MM.1S (cell line): ENCODE measurements at regions not wholly inside any gene's neighbourhood (a gene's known extent, or its start where the extent isn't known, plus 50 kb on each side); places are given as distances from the start of the nearest gene placed in this dataset.

Experiments used
- DNase-seq: peaks from one replicate; pipeline ENCODE4 v3.0.0-alpha.2; 2015
- H2AFZ ChIP-seq: fragments of 300-600 bp; sonication (generic); 2 replicates; pipeline ENCODE4 v1.6.0; 2016; ENCODE audit warnings: antibody characterized with exemption, low read length
- H3F3A ChIP-seq: fragments of 300-600 bp; sonication (generic); 2 replicates; pipeline ENCODE4 v1.6.1; 2016; ENCODE audit warnings: mild to moderate bottlenecking, antibody characterized with exemption, low read length, moderate library complexity, mixed read lengths; ENCODE audit not compliant: insufficient read depth
- H3K27ac ChIP-seq: fragments of 300-600 bp; sonication (generic); 2 replicates; pipeline ENCODE4 v1.5.1; 2016; ENCODE audit warnings: mild to moderate bottlenecking, low read length
- H3K27me3 ChIP-seq: fragments of 300-600 bp; sonication (generic); replicated peaks from 2 replicates; pipeline ENCODE4 v1.6.0; 2016; ENCODE audit warnings: low read length; ENCODE audit not compliant: insufficient read depth
- H3K36me3 ChIP-seq: fragments of 300-600 bp; sonication (generic); replicated peaks from 2 replicates; pipeline ENCODE4 v1.6.1; 2016; ENCODE audit warnings: mild to moderate bottlenecking, low read length, mixed read lengths; ENCODE audit not compliant: insufficient read depth
- H3K4me1 ChIP-seq: fragments of 300-600 bp; sonication (generic); 2 replicates; pipeline ENCODE4 v1.6.1; 2016; ENCODE audit warnings: low read length, mixed read lengths
- H3K4me2 ChIP-seq: fragments of 300-600 bp; sonication (generic); 2 replicates; pipeline ENCODE4 v1.6.0; 2016; ENCODE audit warnings: low read depth, low read length
- H3K4me3 ChIP-seq: fragments of 300-600 bp; sonication (generic); 2 replicates; pipeline ENCODE4 v1.5.1; 2016; ENCODE audit warnings: low read length, mixed read lengths
- H3K79me2 ChIP-seq: fragments of 300-600 bp; sonication (generic); 2 replicates; pipeline ENCODE4 v1.6.1; 2016; ENCODE audit warnings: mixed run types, low read length, mixed read lengths
- H3K9ac ChIP-seq: fragments of 300-600 bp; sonication (generic); 2 replicates; pipeline ENCODE4 v1.6.1; 2016; ENCODE audit warnings: low read length, mixed read lengths
- H3K9me2 ChIP-seq: fragments of 300-600 bp; sonication (generic); replicated peaks from 2 replicates; pipeline ENCODE4 v1.6.1; 2016; ENCODE audit warnings: mild to moderate bottlenecking, low read length, mixed read lengths; ENCODE audit not compliant: insufficient read depth
- H3K9me3 ChIP-seq: fragments of 300-600 bp; sonication (generic); replicated peaks from 2 replicates; pipeline ENCODE4 v1.6.1; 2016; ENCODE audit warnings: mild to moderate bottlenecking, low read length, mixed read lengths; ENCODE audit not compliant: insufficient read depth
- H4K20me1 ChIP-seq: fragments of 300-600 bp; sonication (generic); 2 replicates; pipeline ENCODE4 v1.6.1; 2016; ENCODE audit warnings: mild to moderate bottlenecking, low read length, moderate library complexity, mixed read lengths; ENCODE audit not compliant: insufficient read depth
- CTCF ChIP-seq: fragments of 300-600 bp; sonication (generic); IDR thresholded peaks from 2 replicates; pipeline ENCODE4 v1.5.1; 2016; ENCODE audit warnings: antibody characterized with exemption, low read length, mixed read lengths
- EZH2 ChIP-seq: fragments of 300-600 bp; sonication (generic); optimal IDR thresholded peaks from 2 replicates; pipeline ENCODE3; 2017; ENCODE audit warnings: low read depth, mild to moderate bottlenecking, antibody characterized with exemption, low read length, mixed read lengths
- EZH2phosphoT487 ChIP-seq: fragments of 300-600 bp; sonication (generic); IDR thresholded peaks from 2 replicates; pipeline ENCODE4 v1.6.1; 2018; ENCODE audit warnings: antibody characterized with exemption, low read length

DNA sequence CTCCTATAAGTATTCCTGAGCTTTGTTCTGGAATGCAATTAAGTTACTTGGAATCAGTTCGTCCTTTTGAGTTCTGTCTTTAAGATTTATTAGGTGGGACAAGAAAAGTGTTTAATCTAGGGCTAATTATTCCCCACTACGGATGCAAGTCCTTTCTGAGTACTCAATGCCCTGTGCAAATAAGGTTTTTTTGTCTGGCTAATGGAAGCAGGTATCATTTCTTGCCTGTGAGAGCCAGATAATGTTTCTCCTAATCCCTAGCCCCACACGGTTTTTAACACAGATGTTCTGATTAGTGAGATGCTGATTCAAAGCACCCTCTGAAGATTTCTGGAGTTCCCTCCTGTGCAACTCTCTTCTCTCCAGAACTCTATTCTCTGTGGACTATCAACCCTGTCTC lies 296.6 kb upstream of the PRICKLE1 start:
- H3K27me3 ChIP-seq, result no peaks in the 10 kb centered on the region
- H3K4me2 ChIP-seq, result no peak overlapping the region
- TF ChIP-seq EZH2phosphoT487 (no peak), EZH2 (no peak), CTCF (no peak)
- H3K4me1 ChIP-seq, result no peaks in the 10 kb centered on the region
- H2AFZ ChIP-seq, result no peak overlapping the region
- no peak overlapping the region for H3K4me3 ChIP-seq
- H3K9ac ChIP-seq, result no peak overlapping the region
- no peaks in the 10 kb centered on the region for H4K20me1 ChIP-seq
- no peaks in the 10 kb centered on the region for H3K36me3 ChIP-seq
- DNase-seq, result no peak
- H3K9me2 ChIP-seq, result no peaks in the 10 kb centered on the region
- no peaks in the 10 kb centered on the region for H3F3A ChIP-seq
- H3K27ac ChIP-seq, result no peak overlapping the region
- H3K9me3 ChIP-seq, result no peaks in the 10 kb centered on the region
- no peaks in the 10 kb centered on the region for H3K79me2 ChIP-seq

DNA sequence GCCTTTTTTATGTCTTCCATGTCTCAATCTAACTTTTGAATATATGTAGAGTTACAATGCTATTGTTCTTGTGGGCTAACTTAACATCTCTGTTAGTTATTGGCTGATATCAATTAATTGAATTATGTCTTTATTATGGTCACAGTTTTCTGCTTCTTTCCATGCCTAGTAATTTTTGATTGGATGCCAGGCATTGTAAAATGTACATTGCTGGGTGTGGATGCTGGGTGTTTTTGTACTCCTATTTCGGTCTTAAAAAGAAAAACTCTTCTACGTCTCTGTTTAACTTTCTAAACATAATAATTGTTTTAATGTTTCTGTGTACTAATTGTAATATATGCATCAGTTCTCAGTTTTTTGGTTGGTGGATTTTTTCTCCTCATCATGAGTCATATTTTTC lies 296.1 kb upstream of the PRICKLE1 start:
- Histone ChIP-seq H4K20me1 (no peaks in the 10 kb centered on the region), H3K9ac (no peak overlapping the region), H2AFZ (no peak overlapping the region), H3K4me1 (no peaks in the 10 kb centered on the region), H3K27me3 (no peaks in the 10 kb centered on the region), H3K9me3 (no peaks in the 10 kb centered on the region), H3K4me2 (no peak overlapping the region), H3K4me3 (no peak overlapping the region), H3K79me2 (no peaks in the 10 kb centered on the region), H3F3A (no peaks in the 10 kb centered on the region), H3K27ac (no peak overlapping the region), H3K9me2 (no peaks in the 10 kb centered on the region), H3K36me3 (no peaks in the 10 kb centered on the region)
- no peak for TF ChIP-seq EZH2
- no peak for TF ChIP-seq EZH2phosphoT487
- TF ChIP-seq CTCF, result no peak
- no peak for DNase-seq

DNA sequence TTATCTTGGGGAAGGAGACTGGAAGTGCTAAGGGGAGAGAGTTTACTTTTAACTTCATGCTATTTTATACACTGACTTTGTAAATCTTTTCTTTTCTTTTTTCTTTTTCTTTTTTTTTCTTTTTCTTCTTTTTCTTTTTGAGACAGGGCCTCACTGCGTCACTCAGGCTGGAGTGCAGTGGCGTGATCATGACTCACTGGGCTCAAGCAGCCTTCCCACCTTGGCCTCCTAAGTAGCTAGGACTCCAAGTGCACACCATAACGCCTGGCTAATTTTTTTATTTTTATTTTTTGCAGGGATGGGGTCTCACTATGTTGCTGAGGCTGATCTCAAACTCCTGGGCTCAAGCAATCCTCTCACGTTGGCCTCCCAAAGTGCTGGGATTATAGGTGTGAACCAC lies 294.6 kb upstream of the PRICKLE1 start:
- no peaks in the 10 kb centered on the region for H3K79me2 ChIP-seq

More for the DNA sequence above, 294.6 kb upstream of the PRICKLE1 start:
- H3K4me2 ChIP-seq, result no peak overlapping the region
- no peaks in the 10 kb centered on the region for H3K4me1 ChIP-seq
- DNase-seq, result no peak
- no peaks in the 10 kb centered on the region for H3K9me3 ChIP-seq
- no peak overlapping the region for H3K4me3 ChIP-seq
- H3K27me3 ChIP-seq, result no peaks in the 10 kb centered on the region
- no peaks in the 10 kb centered on the region for H3K9me2 ChIP-seq
- no peaks in the 10 kb centered on the region for H4K20me1 ChIP-seq
- no peak overlapping the region for H2AFZ ChIP-seq
- H3F3A ChIP-seq, result no peaks in the 10 kb centered on the region
- H3K27ac ChIP-seq, result no peak overlapping the region
- no peak overlapping the region for H3K9ac ChIP-seq
- H3K36me3 ChIP-seq, result no peaks in the 10 kb centered on the region
- TF ChIP-seq EZH2phosphoT487 (no peak), CTCF (no peak), EZH2 (no peak)
